Lower leg skin (tissue), 3 donors: ENCODE measurements at regions not wholly inside any gene's neighbourhood (a gene's known extent, or its start where the extent isn't known, plus 50 kb on each side); places are given as distances from the start of the nearest gene placed in this dataset.

ENCODE experiments used
- CTCF ChIP-seq, 3 donors: fragments of 450-650 bp; IDR thresholded peaks; one replicate each; pipeline ENCODE4 v1.5.1; 2016; ENCODE audit warnings: antibody characterized with exemption in 3 of 3, mild to moderate bottlenecking in 3 of 3, moderate library complexity in 2 of 3
- POLR2A ChIP-seq, 2 donors: fragments of 450-650 bp; IDR thresholded peaks; one replicate each; pipeline ENCODE4 v1.6.1; 2016 to 2017; ENCODE audit warnings: antibody characterized with exemption in 2 of 2, mild to moderate bottlenecking in 1 of 2, moderate library complexity in 1 of 2

DNA sequence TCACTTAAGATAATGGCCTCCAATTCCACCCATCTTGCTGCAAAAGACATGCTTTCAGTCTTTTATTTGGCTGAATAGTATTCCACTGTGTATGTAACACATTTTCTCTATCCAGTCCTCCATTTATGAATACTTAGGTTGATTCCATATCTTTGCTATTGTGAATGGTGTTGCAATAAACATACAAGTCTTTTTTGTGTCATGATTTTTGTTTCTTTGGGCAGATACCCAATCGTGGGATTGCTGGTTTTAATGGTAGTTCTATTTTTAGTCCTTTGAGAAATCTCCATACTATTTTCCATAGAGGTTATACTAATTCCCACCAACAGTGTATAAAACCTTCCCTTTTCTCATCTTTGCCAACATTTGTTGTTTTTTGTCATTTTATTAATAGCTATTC is 180.9 kb downstream of the SMIM20 start:
- TF ChIP-seq CTCF (IDR thresholded peaks at IDR 0.05) (no peak), POLR2A (IDR thresholded peaks at IDR 0.05) (no peak)
